SJSA1 (cell line): ENCODE measurements at regions not wholly inside any gene's neighbourhood (a gene's known extent, or its start where the extent isn't known, plus 50 kb on each side); places are given as distances from the start of the nearest gene placed in this dataset.

Source experiments
- DNase-seq, 2 experiments: peaks; one replicate each; pipeline ENCODE4 v3.0.0-alpha.2; 2015 to 2020; ENCODE audit warnings: low spot score in 2 of 2, low read depth in 1 of 2
- H3K27ac ChIP-seq: fragments of 250-450 bp; sonication (Bioruptor Pico); 2 replicates; pipeline ENCODE4 v1.5.1; 2020; ENCODE audit warnings: mild to moderate bottlenecking, moderate library complexity
- H3K27me3 ChIP-seq: fragments of 250-450 bp; sonication (Bioruptor Pico); replicated peaks from 2 replicates; pipeline ENCODE4 v1.5.1; 2020; ENCODE audit warnings: mild to moderate bottlenecking, moderate library complexity
- H3K36me3 ChIP-seq: fragments of 250-450 bp; sonication (Bioruptor Pico); 2 replicates; pipeline ENCODE4 v1.5.1; 2020; ENCODE audit warnings: mild to moderate bottlenecking
- H3K4me1 ChIP-seq: fragments of 250-450 bp; sonication (Bioruptor Pico); replicated peaks from 2 replicates; pipeline ENCODE4 v1.6.1; 2021; ENCODE audit warnings: mild to moderate bottlenecking
- H3K4me3 ChIP-seq: fragments of 250-450 bp; sonication (Bioruptor Pico); 2 replicates; pipeline ENCODE4 v1.5.1; 2020; ENCODE audit warnings: mild to moderate bottlenecking
- H3K9me3 ChIP-seq: fragments of 250-450 bp; sonication (Bioruptor Pico); replicated peaks from 2 replicates; pipeline ENCODE4 v1.5.1; 2020; ENCODE audit warnings: mild to moderate bottlenecking

GRCh38 chr10:44466236-44466635, 81.3 kb upstream of the CXCL12 start:
- H3K27ac ChIP-seq: no peak overlapping the region
- H3K27me3 ChIP-seq: no peaks in the 10 kb centered on the region
- H3K4me1 ChIP-seq: no peaks in the 10 kb centered on the region
- H3K36me3 ChIP-seq: no peaks in the 10 kb centered on the region
- H3K4me3 ChIP-seq: no peak overlapping the region
- no peak for DNase-seq
- H3K9me3 ChIP-seq: no peaks in the 10 kb centered on the region

DNA sequence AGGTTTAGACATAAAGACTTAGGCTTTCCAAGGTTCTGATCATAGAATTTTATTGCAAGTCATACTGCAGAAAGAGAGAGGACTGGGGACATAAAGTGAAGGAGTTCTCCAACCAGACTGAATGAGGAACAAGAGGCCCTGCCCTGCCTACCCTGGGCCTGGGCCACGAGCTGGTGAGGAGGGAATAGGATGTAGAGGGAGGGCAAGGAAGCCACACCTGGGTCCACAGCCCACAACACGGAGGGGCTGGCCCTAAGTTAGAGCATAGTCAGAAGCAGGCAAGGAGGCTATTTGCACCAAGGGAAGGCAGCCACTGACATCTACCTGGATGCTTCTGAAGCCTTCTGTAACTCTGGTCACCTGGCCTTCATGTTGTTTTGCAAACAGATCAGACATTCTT, 82.2 kb upstream of the CXCL12 start:
- H3K27ac ChIP-seq: no peak overlapping the region
- DNase-seq: no peak
- no peaks in the 10 kb centered on the region for H3K27me3 ChIP-seq
- H3K4me1 ChIP-seq: no peaks in the 10 kb centered on the region
- H3K36me3 ChIP-seq: no peaks in the 10 kb centered on the region
- H3K4me3 ChIP-seq: no peak overlapping the region
- H3K9me3 ChIP-seq: no peaks in the 10 kb centered on the region

- Histone ChIP-seq H3K4me3 (no peak overlapping the region), H3K27me3 (no peaks in the 10 kb centered on the region), H3K9me3 (no peaks in the 10 kb centered on the region), H3K4me1 (no peaks in the 10 kb centered on the region), H3K27ac (no peak overlapping the region), H3K36me3 (no peaks in the 10 kb centered on the region)
- DNase-seq: no peak
Measured at GRCh38 chr10:44467900-44468299, 83.0 kb upstream of the CXCL12 start.

- Histone ChIP-seq H3K4me3 (no peak overlapping the region), H3K9me3 (no peaks in the 10 kb centered on the region), H3K36me3 (no peaks in the 10 kb centered on the region), H3K27ac (no peak overlapping the region), H3K27me3 (no peaks in the 10 kb centered on the region), H3K4me1 (no peaks in the 10 kb centered on the region)
- no peak for DNase-seq
Measured at GRCh38 chr10:44468525-44468924, 83.6 kb upstream of the CXCL12 start.

- DNase-seq: no peak
- no peak overlapping the region for H3K4me3 ChIP-seq
- H3K27ac ChIP-seq: no peak overlapping the region
- H3K27me3 ChIP-seq: no peaks in the 10 kb centered on the region
- no peaks in the 10 kb centered on the region for H3K36me3 ChIP-seq
- H3K9me3 ChIP-seq: no peaks in the 10 kb centered on the region
- H3K4me1 ChIP-seq: no peaks in the 10 kb centered on the region
Measured at GRCh38 chr10:44468965-44469364, 84.1 kb upstream of the CXCL12 start.

DNA sequence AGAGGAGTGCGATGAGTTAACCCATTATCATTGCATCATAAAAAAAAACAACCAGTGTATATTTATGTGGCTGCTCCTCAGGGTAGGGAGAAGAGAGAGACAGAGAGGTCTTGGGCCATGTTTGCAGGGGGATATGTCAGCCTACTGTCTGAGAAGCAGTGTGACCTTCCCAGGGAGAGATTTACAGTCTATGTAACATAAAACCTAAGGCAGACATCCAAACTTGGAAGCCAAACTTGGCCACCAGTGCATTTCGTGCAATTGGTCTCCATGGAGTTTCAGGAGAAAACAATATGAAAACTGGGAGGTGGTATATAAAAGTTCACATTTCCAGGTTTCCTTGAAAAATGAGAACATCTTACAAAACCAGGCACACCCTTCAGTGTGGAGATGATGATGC, 85.9 kb upstream of the CXCL12 start:
- DNase-seq: no peak
- Histone ChIP-seq H3K9me3 (no peaks in the 10 kb centered on the region), H3K27me3 (no peaks in the 10 kb centered on the region), H3K4me3 (no peak overlapping the region), H3K36me3 (no peaks in the 10 kb centered on the region), H3K27ac (no peak overlapping the region), H3K4me1 (no peaks in the 10 kb centered on the region)

DNA sequence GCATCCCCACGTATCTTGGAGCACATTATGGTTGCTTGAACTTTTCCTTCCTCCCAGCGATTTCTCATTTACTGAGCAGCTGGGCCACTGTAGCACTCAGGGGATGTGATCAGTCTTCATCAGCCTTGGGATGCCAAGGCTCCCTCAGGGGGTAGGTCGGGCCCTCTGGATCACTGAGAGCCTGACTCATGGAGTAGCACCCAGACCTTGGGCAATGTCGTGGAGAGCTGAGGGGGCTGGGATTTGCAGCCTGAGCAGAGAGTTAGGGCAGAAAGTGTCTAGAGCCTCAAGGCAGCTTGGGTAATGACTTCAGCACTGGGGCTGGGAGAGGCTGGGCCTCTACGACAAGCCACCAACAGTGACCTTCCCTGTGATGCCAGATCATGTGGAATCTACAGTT, 86.5 kb upstream of the CXCL12 start:
- Histone ChIP-seq H3K4me1 (no peaks in the 10 kb centered on the region), H3K27ac (no peak overlapping the region), H3K27me3 (no peaks in the 10 kb centered on the region), H3K4me3 (no peak overlapping the region), H3K9me3 (no peaks in the 10 kb centered on the region), H3K36me3 (no peaks in the 10 kb centered on the region)
- no peak for DNase-seq

DNA sequence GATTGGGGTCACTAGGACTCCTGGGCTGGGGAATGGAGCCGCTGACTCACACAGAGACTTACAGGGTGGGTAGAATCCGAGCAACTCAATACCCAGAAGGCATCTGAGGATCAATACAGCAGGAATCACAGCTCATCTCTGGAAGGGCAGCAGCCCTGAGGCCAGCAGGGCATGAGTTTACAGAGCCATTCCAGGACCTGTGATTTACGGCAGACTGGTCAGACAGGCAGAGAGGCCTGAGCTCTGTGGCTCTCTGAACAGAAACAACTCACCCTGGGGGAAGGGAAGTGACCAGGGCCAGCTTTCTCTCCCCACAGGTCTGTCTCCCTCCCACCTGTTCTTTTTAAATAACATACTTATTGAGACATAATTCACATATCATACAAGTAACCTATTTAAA, 88.2 kb upstream of the CXCL12 start:
- H3K27ac ChIP-seq: no peak overlapping the region
- DNase-seq: no peak

DNA sequence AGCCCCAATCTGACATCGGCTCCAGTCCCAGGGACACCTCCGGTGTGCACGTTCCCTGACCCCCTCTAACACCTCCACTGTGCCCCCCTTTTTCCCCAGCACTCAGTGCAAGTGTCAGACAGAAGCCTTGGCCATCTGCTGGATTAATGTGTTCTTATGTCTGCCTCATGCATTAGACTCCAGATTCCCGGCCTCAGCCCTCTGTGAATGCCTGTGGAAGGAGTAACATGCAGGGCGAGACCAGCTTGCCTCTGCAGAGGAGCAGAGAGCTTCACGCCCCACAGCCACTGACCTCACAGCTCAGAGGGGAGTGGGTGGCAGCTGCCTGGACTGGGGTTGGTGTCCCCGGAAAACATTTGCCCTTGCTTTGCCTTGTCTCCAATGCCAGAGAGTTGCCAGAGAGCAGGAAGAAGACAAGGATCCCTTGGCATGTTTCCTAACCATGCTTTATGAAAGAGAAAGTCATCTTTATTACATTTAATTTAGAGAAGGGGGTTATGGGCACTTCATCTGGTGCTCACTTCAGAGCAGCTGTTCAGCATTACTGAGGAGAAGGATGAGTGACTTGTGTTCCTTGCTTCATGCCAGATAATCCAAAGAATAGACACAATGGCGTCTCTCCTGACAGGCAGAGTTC, 91.6 kb upstream of the CXCL12 start:
- H3K36me3 ChIP-seq: no peaks in the 10 kb centered on the region
- H3K9me3 ChIP-seq: no peaks in the 10 kb centered on the region
- H3K4me3 ChIP-seq: no peak overlapping the region
- no peaks in the 10 kb centered on the region for H3K4me1 ChIP-seq
- DNase-seq: no peak
- H3K27ac ChIP-seq: no peak overlapping the region
- no peaks in the 10 kb centered on the region for H3K27me3 ChIP-seq

More for the DNA sequence above, 88.2 kb upstream of the CXCL12 start:
- Histone ChIP-seq H3K4me1 (no peaks in the 10 kb centered on the region), H3K36me3 (no peaks in the 10 kb centered on the region), H3K27me3 (no peaks in the 10 kb centered on the region), H3K4me3 (no peak overlapping the region), H3K9me3 (no peaks in the 10 kb centered on the region)

DNA sequence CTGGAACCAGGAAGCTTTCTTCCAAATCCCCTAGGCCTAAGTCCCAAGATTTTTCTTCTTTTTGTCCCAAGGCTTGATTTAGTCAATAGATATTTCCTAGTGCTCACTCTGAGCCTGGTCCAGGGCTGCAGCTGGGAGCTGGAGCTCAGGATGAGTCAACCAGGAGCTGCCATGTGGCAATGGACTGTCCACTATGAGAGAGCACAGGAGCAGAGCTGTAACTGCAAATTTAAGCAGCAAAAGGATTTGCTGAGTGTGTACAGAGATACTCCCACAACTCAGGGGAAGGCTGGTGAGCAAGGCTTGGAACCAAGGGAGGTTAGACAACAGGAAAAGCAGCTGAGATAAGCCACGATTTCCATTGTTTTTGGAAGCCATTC, 92.1 kb upstream of the CXCL12 start:
- Histone ChIP-seq H3K4me3 (no peak overlapping the region), H3K9me3 (no peaks in the 10 kb centered on the region), H3K4me1 (no peaks in the 10 kb centered on the region), H3K27ac (no peak overlapping the region), H3K36me3 (no peaks in the 10 kb centered on the region), H3K27me3 (no peaks in the 10 kb centered on the region)
- DNase-seq: no peak

- DNase-seq: no peak
- H3K27me3 ChIP-seq: no peaks in the 10 kb centered on the region
- no peaks in the 10 kb centered on the region for H3K4me1 ChIP-seq
- no peaks in the 10 kb centered on the region for H3K9me3 ChIP-seq
- H3K36me3 ChIP-seq: no peaks in the 10 kb centered on the region
- H3K27ac ChIP-seq: no peak overlapping the region
- H3K4me3 ChIP-seq: no peak overlapping the region
Measured at GRCh38 chr10:44478040-44478439, 93.1 kb upstream of the CXCL12 start.

DNA sequence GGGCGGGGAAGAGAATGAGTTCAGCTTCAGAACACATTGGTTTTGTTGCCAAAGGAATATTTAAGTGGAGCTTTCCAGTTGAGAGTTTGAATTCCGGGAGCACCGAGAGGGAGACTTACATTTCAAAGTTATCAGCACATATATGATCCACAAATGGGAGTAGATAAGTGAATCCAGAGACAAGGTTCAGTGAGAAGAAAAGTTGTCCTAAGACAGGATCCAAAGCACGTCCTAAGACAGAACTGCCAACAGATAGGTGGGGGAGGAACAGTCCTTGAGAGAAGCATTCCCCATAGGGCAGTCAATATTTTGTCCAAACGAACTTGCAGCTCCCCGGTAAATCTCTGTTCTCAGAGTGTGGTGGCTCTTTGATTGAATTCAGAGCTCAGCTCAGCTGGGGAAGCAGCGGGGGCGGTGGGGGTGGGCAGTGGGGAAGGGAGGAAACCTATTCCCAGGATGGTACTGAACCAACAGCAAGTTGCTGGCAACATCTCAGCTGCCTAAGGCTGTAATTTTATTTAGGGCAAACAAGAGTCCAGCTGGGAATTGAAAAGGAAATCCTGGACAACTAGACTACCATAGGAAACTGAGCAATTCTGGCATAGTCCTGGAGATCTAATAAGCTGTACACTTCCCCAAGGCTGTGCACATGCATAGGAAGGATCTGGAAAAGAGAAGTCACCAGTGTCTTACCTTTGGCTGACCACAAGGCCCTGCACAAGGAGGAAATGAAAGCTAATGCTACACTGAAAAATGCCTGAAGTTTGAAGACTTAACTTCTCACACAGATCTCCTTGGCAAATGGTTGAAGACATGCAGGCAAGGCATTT, 94.2 kb upstream of the CXCL12 start:
- Histone ChIP-seq H3K9me3 (no peaks in the 10 kb centered on the region), H3K27ac (no peak overlapping the region), H3K27me3 (no peaks in the 10 kb centered on the region), H3K36me3 (no peaks in the 10 kb centered on the region), H3K4me1 (no peaks in the 10 kb centered on the region), H3K4me3 (no peak overlapping the region)
- DNase-seq: no peak

- DNase-seq: no peak
- no peak overlapping the region for H3K27ac ChIP-seq
Measured at GRCh38 chr10:44492678-44493077, 107.8 kb upstream of the CXCL12 start.

GRCh38 chr10:44498222-44498621, 113.3 kb upstream of the CXCL12 start:
- no peaks in the 10 kb centered on the region for H3K9me3 ChIP-seq
- no peak for DNase-seq
- no peak overlapping the region for H3K4me3 ChIP-seq
- no peaks in the 10 kb centered on the region for H3K27me3 ChIP-seq
- no peak overlapping the region for H3K27ac ChIP-seq
- no peaks in the 10 kb centered on the region for H3K4me1 ChIP-seq
- no peaks in the 10 kb centered on the region for H3K36me3 ChIP-seq

More at GRCh38 chr10:44492678-44493077, 107.8 kb upstream of the CXCL12 start:
- Histone ChIP-seq H3K4me1 (no peaks in the 10 kb centered on the region), H3K27me3 (no peaks in the 10 kb centered on the region), H3K9me3 (no peaks in the 10 kb centered on the region), H3K4me3 (no peak overlapping the region), H3K36me3 (no peaks in the 10 kb centered on the region)
